GM20000 (cell line): ENCODE measurements at regions not wholly inside any gene's neighbourhood (a gene's known extent, or its start where the extent isn't known, plus 50 kb on each side); places are given as distances from the start of the nearest gene placed in this dataset.

ENCODE experiments used
- DNase-seq: peaks from one replicate; pipeline ENCODE4 v3.0.0; 2012; ENCODE audit warnings: low spot score
- TF ChIP-seq, protein P1 (sequence below): IDR thresholded peaks from 2 replicates; pipeline ENCODE4 v1.5.1; 2012; ENCODE audit warnings: mild to moderate bottlenecking, control low read depth; ENCODE audit errors: extremely low read depth, missing control alignments

DNA sequence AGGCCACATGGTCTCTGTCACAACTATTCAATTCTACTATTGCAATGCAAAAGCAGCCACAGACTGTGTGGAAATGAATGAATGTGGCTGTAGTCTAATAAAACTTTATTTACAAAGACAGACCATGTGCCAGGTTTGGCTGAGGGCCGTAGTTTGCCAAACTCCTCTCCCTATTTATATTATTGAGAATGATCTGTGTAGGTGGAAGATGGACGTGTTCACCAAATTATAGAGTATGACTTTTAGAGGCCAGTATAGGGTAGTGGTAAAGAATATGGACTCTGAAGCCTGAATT, 125.7 kb upstream of the MYLIP start:
- no peak for DNase-seq
- TF ChIP-seq, protein P1, sequence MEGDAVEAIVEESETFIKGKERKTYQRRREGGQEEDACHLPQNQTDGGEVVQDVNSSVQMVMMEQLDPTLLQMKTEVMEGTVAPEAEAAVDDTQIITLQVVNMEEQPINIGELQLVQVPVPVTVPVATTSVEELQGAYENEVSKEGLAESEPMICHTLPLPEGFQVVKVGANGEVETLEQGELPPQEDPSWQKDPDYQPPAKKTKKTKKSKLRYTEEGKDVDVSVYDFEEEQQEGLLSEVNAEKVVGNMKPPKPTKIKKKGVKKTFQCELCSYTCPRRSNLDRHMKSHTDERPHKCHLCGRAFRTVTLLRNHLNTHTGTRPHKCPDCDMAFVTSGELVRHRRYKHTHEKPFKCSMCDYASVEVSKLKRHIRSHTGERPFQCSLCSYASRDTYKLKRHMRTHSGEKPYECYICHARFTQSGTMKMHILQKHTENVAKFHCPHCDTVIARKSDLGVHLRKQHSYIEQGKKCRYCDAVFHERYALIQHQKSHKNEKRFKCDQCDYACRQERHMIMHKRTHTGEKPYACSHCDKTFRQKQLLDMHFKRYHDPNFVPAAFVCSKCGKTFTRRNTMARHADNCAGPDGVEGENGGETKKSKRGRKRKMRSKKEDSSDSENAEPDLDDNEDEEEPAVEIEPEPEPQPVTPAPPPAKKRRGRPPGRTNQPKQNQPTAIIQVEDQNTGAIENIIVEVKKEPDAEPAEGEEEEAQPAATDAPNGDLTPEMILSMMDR, result no peak

DNA sequence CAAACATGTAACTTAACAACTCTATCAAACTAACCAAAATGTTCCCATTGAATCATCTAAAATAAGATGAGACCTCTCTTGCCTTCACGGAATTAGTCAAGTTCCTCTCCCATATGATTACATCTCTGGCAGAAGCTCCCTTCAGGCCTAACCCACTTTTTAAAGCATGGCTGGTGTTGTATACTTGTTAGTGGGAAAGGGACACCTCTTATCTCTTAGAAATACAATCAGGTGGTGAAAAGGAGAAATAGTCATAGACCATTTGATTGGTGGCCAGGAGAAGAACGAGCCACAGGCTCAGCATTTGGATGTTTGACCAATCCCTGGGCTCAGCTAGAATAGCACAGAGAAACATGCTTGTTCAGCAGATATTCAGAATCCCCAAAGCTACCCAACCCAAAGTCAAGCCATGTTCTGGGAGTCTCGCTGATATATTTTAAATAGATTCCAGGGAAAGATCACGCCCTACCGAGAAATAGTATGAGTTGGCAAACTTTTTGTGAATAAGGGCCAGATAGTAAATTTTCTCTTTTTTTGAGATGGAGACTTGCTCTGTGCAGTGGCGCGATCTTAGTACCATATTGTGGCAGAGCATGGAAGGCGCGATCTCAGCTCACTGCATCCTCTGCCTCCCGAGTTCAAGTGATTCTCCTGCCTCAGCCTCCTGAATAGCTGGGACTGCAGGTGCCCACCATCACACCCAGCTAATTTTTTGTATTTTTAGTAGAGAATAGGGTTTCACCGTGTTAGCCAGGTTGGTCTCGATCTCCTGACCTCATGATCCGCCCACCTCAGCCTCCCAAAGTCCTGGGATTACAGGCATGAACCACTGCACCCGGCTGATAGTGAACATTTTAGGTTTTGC, 126.3 kb upstream of the MYLIP start:
- TF ChIP-seq, protein P1, result no peak

DNA sequence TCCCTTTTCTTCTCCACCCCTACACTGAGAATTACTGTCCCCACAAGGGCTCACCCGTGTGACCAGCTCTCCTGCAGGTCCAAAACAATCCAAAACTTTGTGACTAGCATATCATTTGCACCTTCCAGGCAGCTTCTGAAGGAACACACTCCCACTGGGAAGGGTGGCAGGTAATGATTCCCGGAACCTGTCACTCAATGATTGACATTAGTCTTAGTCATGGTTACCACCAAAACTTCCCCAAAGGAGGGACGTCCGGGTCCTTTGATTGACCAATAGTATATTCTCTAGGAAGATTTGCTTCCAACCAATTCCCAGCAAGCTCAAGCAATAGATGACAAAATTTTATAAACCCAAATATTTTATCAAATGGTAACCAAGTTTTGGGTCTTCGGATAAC, 127.7 kb upstream of the MYLIP start:
- no peak for DNase-seq

More for the DNA sequence above, 126.3 kb upstream of the MYLIP start:
- no peak for DNase-seq

DNA sequence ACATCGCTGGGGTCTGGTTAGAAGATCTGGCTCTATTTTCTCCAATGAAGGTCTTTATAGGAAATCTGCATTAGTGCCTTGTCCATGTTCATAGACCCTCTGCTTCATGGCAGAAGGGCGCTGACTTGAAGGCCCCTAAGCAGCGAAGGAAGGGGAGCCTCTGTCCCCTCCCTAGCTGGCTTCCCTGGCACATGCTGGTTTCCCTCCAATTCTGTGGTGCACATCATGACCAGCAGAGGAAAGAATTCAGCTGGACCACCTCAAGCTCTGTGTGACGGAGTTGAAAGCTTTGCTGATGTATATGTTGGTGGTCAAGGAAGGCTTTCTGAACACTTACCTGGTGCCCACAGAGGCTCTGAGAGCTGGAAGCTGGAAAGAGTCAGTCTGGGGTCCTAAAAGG, 129.7 kb upstream of the MYLIP start:
- TF ChIP-seq, protein P1, result no peak
- DNase-seq, result no peak

More for the DNA sequence above, 127.7 kb upstream of the MYLIP start:
- TF ChIP-seq, protein P1, result no peak

DNA sequence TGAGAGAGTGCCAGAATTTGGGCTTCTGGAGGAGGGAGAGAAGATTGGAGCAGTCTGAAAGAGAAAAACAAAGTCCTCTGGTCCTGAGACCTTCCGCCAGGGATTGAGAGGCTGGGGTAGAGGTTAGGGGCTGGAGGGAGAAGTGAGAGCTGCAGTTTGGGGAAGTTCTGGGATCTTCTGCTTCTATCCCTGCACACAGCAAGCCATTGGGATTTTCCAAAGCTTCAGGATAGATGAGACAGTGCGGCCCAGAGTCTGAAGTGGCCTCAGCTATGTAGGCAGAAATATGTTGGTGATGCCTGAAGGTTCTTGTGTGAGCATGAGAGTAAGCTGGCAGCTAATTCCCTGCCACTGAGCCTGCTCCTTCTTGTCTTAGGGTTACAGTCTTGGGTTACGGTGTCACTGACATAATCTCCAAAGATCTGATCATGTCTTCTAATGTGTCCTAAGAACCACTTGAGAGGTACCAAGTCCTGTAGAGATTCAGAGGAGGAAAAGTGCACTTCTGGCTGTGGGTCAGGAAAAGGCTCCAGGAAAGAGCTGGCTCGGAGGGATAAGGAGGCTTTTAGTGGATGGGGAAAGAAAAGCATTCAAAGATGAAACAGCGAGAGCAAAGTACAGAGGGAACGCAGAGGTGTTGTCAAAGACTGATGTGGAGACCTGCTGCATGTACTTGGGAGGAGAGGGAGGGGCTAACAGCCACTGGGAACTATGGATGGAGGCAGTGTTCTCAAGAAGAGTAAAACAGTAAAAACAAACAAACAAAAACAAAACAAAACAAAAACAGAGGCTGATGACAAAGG, 131.1 kb upstream of the MYLIP start:
- TF ChIP-seq, protein P1, result no peak

DNA sequence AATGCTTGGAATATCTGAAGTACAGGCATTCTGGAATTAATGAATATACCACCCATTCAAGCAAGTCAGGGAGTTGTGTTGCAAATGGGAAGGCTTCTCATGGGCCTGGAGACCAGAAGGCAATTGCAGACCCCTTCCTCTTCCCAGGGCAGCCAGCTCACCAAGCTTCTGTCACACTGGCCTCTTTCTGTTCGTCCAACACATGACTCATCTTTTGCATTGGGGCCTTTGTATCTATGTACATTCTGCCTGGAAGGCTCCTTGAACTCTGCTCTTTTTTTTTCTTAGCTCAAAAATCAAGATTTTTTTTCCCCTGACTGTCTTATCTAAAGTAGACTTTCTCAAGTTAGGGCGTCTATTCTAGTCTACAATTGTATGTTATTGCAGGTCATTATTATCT, 132.9 kb upstream of the MYLIP start:
- no peak for DNase-seq
- TF ChIP-seq, protein P1, result no peak

More for the DNA sequence above, 131.1 kb upstream of the MYLIP start:
- DNase-seq, result no peak

DNA sequence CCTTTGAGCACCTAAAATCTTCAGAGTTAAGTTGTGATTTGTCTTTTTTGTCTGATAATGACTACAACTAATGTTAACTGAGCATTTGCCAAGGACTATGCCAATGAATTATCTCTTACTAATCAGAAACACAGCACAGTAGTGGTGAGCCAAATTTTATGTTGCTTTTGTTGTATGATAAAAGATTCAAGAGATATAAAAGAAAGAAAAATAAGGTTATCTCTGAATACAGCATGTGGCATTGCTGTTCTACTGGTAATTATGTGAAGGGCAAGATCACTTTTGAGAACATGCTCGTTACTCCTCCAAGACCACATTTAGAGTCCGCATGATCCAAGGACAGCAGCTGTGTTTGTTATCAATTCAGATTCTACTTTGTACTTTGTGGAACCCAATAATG, 133.4 kb upstream of the MYLIP start:
- TF ChIP-seq, protein P1, result no peak

More for the DNA sequence above, 133.4 kb upstream of the MYLIP start:
- DNase-seq, result no peak
